ENCODE measurements at regions not wholly inside any gene's neighbourhood (a gene's known extent, or its start where the extent isn't known, plus 50 kb on each side); places are given as distances from the start of the nearest gene placed in this dataset.
A peak's percentile ranks its signal among the peaks of the same experiment; 100 is the strongest.
"Not testable (repeated sequence)": the region's sequence is repeated elsewhere in the genome, so short reads cannot be mapped to it uniquely, and the experiment has no call there.

DNA sequence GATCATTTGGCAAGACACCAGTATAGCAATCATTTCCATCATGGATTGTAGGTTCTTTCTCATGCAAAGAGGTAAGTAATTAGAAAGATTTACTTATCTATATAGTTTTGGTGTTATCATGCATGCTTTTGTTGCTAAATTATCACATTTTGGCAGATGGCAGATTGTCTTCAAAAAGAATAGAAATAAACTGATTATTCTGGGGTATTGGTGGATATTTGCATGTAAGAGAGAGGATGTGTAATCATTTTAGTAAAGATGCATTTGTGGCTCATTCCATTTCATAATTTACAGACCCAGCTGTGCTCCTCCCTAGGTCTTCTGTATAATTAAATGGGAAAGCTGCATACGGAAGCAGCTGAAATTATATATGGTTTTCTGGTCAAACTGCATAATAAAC lies 875.7 kb upstream of the ANO3 start:
- no peak overlapping the region for H3K4me3 ChIP-seq
- no peak overlapping the region for H3K27ac ChIP-seq
- TF ChIP-seq POLR2A (IDR thresholded peaks at IDR 0.05) = no peak
- H3K27me3 ChIP-seq = no peaks in the 10 kb centered on the region
- H3K36me3 ChIP-seq = no peaks in the 10 kb centered on the region
- H3K9me3 ChIP-seq = no peaks in the 10 kb centered on the region
- ATAC-seq (ENCODE audit: low FRiP score in 2 of 2) = no peak
- H3K4me1 ChIP-seq = no peaks in the 10 kb centered on the region
- no peak for DNase-seq
- WGBS, 2 donors = 85 to 93% methylated on average over 1 of the region's 1 CpG

DNA sequence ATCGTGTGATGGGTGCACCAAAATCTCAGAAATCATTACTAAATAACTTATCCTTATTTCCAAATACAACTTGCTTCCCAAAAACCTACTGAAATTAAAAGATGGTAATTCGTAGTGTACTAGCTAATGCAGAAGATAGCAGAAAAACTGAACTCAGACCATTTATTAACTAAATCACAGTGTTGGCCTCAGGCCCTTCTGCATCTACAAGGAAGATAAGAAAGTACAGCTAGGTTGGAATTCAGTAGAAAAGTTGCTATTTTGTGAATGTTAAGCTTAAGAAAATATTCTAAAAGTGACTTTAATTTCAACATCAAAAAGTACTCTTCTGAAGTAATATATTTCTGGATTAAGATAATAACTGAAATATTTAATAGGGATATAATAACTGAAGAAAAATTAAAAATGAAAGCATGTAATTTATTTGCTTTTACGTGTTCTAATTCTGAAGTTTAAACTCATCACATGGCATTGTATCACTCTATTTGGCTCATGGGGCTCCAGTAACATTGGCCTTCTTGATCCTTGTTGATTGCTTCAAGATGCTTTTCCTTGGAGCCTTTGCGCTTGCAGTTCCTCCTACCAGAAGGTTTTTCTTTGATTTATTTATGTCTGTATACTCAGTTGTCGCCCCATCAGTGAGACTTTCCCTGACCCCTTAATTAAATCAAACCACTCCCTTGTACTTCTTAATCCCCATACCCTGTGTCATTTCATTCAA lies 847.9 kb upstream of the ANO3 start:
- Histone ChIP-seq H3K27me3 (no peaks in the 10 kb centered on the region), H3K4me1 (no peaks in the 10 kb centered on the region), H3K9me3 (no peaks in the 10 kb centered on the region), H3K36me3 (no peaks in the 10 kb centered on the region), H3K4me3 (no peak overlapping the region), H3K27ac (no peak overlapping the region)
- TF ChIP-seq, protein P1, sequence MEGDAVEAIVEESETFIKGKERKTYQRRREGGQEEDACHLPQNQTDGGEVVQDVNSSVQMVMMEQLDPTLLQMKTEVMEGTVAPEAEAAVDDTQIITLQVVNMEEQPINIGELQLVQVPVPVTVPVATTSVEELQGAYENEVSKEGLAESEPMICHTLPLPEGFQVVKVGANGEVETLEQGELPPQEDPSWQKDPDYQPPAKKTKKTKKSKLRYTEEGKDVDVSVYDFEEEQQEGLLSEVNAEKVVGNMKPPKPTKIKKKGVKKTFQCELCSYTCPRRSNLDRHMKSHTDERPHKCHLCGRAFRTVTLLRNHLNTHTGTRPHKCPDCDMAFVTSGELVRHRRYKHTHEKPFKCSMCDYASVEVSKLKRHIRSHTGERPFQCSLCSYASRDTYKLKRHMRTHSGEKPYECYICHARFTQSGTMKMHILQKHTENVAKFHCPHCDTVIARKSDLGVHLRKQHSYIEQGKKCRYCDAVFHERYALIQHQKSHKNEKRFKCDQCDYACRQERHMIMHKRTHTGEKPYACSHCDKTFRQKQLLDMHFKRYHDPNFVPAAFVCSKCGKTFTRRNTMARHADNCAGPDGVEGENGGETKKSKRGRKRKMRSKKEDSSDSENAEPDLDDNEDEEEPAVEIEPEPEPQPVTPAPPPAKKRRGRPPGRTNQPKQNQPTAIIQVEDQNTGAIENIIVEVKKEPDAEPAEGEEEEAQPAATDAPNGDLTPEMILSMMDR (IDR thresholded peaks at IDR 0.05) = no peak
- TF ChIP-seq EP300 (IDR thresholded peaks at IDR 0.05) (no peak), POLR2A (IDR thresholded peaks at IDR 0.05) (no peak), POLR2AphosphoS5 (IDR thresholded peaks at IDR 0.05) (no peak)
- ATAC-seq (ENCODE audit: low FRiP score in 2 of 2) = peak in 1 of 2 donors; percentile 72
- WGBS, 2 donors = 79 to 82% methylated on average over 5 of the region's 5 CpGs
- DNase-seq = no peak

DNA sequence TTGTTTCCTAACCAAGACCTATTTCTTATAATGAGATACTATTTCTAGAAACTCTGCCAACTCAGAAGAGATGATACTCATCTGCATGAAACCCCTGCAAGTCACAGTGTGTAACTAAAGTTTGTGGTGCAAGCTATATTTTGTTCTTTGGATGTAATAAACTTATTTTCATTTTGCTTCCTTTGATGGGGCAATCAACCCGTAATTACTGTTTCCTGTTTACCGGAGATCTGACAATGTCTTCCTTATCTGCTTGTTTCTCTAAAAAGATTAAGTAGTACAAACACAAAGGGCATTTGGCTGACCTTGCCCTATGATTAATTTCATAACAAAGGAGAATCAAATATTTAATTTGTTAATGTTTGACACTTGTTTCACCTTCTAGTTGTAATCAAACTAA lies 846.6 kb upstream of the ANO3 start:
- WGBS, 2 donors = 14% methylated on average over 2 of the region's 2 CpGs
- H3K27me3 ChIP-seq = no peaks in the 10 kb centered on the region
- TF ChIP-seq EP300 (IDR thresholded peaks at IDR 0.05) (no peak), POLR2AphosphoS5 (IDR thresholded peaks at IDR 0.05) (no peak), POLR2A (IDR thresholded peaks at IDR 0.05) (no peak)
- DNase-seq (no peak), ATAC-seq (ENCODE audit: low FRiP score in 2 of 2) (no peak)
- no peaks in the 10 kb centered on the region for H3K4me1 ChIP-seq
- H3K4me3 ChIP-seq = no peak overlapping the region
- H3K27ac ChIP-seq = no peak overlapping the region
- no peaks in the 10 kb centered on the region for H3K9me3 ChIP-seq
- no peaks in the 10 kb centered on the region for H3K36me3 ChIP-seq

DNA sequence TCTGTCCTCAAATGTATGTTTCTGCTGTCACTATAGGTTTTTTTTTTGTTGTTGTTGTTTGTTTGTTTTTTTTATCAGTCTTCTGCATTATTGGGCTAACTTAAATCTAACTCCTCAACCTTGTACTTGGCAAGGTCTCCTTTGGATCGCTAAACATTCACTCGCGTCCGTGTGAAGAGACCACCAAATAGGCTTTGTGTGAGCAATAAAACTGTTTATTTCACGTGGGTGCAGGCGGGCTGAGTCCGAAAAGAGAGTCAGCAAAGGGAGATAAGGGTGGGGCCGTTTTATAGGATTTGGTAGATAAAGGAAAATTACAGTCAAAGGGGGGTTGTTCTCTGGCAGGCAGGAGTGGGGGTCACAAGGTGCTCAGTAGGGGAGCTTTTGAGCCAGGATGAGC lies 845.6 kb upstream of the ANO3 start:
- H3K4me3 ChIP-seq; H3K27me3 ChIP-seq; ATAC-seq (ENCODE audit: low FRiP score in 2 of 2); H3K9me3 ChIP-seq; DNase-seq; H3K36me3 ChIP-seq; H3K27ac ChIP-seq; H3K4me1 ChIP-seq: not testable (repeated sequence)
- WGBS, 2 donors = 70 to 77% methylated on average over 8 of the region's 8 CpGs

DNA sequence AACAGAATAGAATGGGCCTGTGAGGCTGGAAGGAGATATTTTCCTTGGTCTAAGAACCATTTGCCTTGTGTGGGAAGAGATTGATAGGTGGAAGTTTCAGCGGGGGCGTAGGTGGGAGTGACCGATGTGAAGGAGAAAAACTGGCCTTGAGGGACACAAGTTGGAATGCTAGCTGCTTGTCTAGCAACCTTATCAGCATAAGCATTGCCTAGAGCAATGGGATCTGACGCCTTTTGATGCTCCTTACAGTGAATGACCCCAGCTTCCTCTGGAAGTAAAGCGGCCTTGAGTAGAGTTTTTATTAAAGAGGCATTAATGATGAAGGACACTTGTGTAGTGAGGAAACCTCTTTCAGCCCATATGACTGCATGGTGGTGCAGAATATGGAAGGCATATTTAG lies 843.8 kb upstream of the ANO3 start:
- ATAC-seq (ENCODE audit: low FRiP score in 2 of 2); H3K27me3 ChIP-seq; H3K27ac ChIP-seq; H3K4me1 ChIP-seq; H3K4me3 ChIP-seq; H3K36me3 ChIP-seq; H3K9me3 ChIP-seq; DNase-seq: not testable (repeated sequence)
- WGBS, 2 donors = 75 to 85% methylated on average over 4 of the region's 5 CpGs

DNA sequence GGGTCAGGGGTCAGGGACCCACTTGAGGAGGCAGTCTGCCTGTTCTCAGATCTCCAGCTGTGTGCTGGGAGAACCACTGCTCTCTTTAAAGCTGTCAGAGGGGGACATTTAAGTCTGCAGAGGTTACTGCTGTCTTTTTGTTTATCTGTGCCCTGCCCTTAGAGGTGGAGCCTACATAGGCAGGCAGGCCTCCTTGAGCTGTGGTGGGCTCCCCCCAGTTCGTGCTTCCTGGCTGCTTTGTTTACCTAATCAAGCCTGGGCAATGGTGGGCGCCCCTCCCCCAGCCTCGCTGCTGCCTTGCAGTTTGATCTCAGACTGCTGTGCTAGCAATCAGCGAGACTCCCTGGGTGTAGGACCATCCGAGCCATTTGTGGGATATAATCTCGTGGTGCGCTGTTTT lies 830.5 kb upstream of the ANO3 start:
- WGBS, 2 donors = 41 to 55% methylated on average over 7 of the region's 7 CpGs
- not testable (repeated sequence) for H3K4me1 ChIP-seq; H3K27me3 ChIP-seq; ATAC-seq (ENCODE audit: low FRiP score in 2 of 2); H3K36me3 ChIP-seq; H3K9me3 ChIP-seq; H3K4me3 ChIP-seq; H3K27ac ChIP-seq; DNase-seq

DNA sequence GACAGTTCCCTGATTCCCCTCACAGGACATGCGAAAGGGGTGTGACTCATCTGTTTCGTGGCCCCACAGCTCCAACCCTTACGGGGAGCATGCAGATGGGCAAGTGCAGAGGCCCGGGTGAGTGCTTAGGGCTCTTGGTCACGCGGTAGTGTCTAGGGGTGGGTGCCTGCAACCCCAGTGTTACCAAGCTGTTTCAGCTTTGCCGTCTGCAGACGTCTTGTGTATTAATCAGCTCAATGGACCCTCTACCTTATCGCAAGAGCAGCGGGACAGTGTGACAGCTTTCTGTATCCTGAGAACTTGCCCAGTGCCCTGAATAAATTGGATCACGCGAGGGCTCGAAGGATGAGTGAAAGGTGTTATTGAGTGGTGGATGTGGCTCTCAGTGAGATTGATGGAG lies 816.4 kb upstream of the ANO3 start:
- H3K27ac ChIP-seq = no peak overlapping the region
- no peaks in the 10 kb centered on the region for H3K36me3 ChIP-seq
- ATAC-seq (ENCODE audit: low FRiP score in 2 of 2) (no peak), DNase-seq (no peak)
- H3K9me3 ChIP-seq = no peaks in the 10 kb centered on the region
- no peaks in the 10 kb centered on the region for H3K4me1 ChIP-seq
- TF ChIP-seq POLR2AphosphoS5 (IDR thresholded peaks at IDR 0.05) (no peak), EP300 (IDR thresholded peaks at IDR 0.05) (no peak)
- TF ChIP-seq, protein P1 (IDR thresholded peaks at IDR 0.05) = no peak
- no peak overlapping the region for H3K4me3 ChIP-seq
- H3K27me3 ChIP-seq = no peaks in the 10 kb centered on the region
- 94 to 96% methylated on average over 13 of the region's 13 CpGs for WGBS, 2 donors

All from upper lobe of left lung (tissue), 6 donors.